ENCODE measurements at regions not wholly inside any gene's neighbourhood (a gene's known extent, or its start where the extent isn't known, plus 50 kb on each side); places are given as distances from the start of the nearest gene placed in this dataset.

GRCh38 chr11:28951191-28951590 is 843.0 kb downstream of the METTL15 start:
- Mint-ChIP-seq H3K4me1 (ENCODE audit: unreplicated experiment) (no peaks in the 10 kb centered on the region), H3K4me3 (ENCODE audit: unreplicated experiment) (no peak overlapping the region), H3K9me3 (ENCODE audit: unreplicated experiment) (no peaks in the 10 kb centered on the region), H3K36me3 (ENCODE audit: low read depth, unreplicated experiment) (no peaks in the 10 kb centered on the region), H3K27ac (ENCODE audit: unreplicated experiment) (no peak overlapping the region), H3K27me3 (ENCODE audit: unreplicated experiment) (no peaks in the 10 kb centered on the region)
- no peak for TF ChIP-seq CTCF (IDR thresholded peaks at IDR 0.05; ENCODE audit: unreplicated experiment)
- no peak for DNase-seq (ENCODE audit: low spot score)

GRCh38 chr11:28939381-28939780 is 831.2 kb downstream of the METTL15 start:
- no peaks in the 10 kb centered on the region for H3K4me1 Mint-ChIP-seq (ENCODE audit: unreplicated experiment)
- DNase-seq (ENCODE audit: low spot score), result no peak
- TF ChIP-seq CTCF (IDR thresholded peaks at IDR 0.05; ENCODE audit: unreplicated experiment), result no peak
- H3K4me3 Mint-ChIP-seq (ENCODE audit: unreplicated experiment), result no peak overlapping the region
- no peaks in the 10 kb centered on the region for H3K36me3 Mint-ChIP-seq (ENCODE audit: low read depth, unreplicated experiment)
- no peaks in the 10 kb centered on the region for H3K27me3 Mint-ChIP-seq (ENCODE audit: unreplicated experiment)
- H3K27ac Mint-ChIP-seq (ENCODE audit: unreplicated experiment), result no peak overlapping the region
- H3K9me3 Mint-ChIP-seq (ENCODE audit: unreplicated experiment), result no peaks in the 10 kb centered on the region

GRCh38 chr11:28938091-28938490 is 829.9 kb downstream of the METTL15 start:
- Mint-ChIP-seq H3K36me3 (ENCODE audit: low read depth, unreplicated experiment) (no peaks in the 10 kb centered on the region), H3K4me1 (ENCODE audit: unreplicated experiment) (no peaks in the 10 kb centered on the region), H3K9me3 (ENCODE audit: unreplicated experiment) (no peaks in the 10 kb centered on the region), H3K27me3 (ENCODE audit: unreplicated experiment) (no peaks in the 10 kb centered on the region), H3K4me3 (ENCODE audit: unreplicated experiment) (no peak overlapping the region), H3K27ac (ENCODE audit: unreplicated experiment) (no peak overlapping the region)
- TF ChIP-seq CTCF (IDR thresholded peaks at IDR 0.05; ENCODE audit: unreplicated experiment), result no peak
- DNase-seq (ENCODE audit: low spot score), result no peak

GRCh38 chr11:28932940-28933339 is 824.8 kb downstream of the METTL15 start:
- H3K36me3 Mint-ChIP-seq (ENCODE audit: low read depth, unreplicated experiment), result no peaks in the 10 kb centered on the region
- H3K9me3 Mint-ChIP-seq (ENCODE audit: unreplicated experiment), result no peaks in the 10 kb centered on the region
- DNase-seq (ENCODE audit: low spot score), result no peak
- H3K4me3 Mint-ChIP-seq (ENCODE audit: unreplicated experiment), result no peak overlapping the region
- H3K27ac Mint-ChIP-seq (ENCODE audit: unreplicated experiment), result no peak overlapping the region
- H3K4me1 Mint-ChIP-seq (ENCODE audit: unreplicated experiment), result no peaks in the 10 kb centered on the region
- H3K27me3 Mint-ChIP-seq (ENCODE audit: unreplicated experiment), result no peaks in the 10 kb centered on the region
- no peak for TF ChIP-seq CTCF (IDR thresholded peaks at IDR 0.05; ENCODE audit: unreplicated experiment)

- Mint-ChIP-seq H3K36me3 (ENCODE audit: low read depth, unreplicated experiment) (no peaks in the 10 kb centered on the region), H3K4me3 (ENCODE audit: unreplicated experiment) (no peak overlapping the region), H3K27me3 (ENCODE audit: unreplicated experiment) (no peaks in the 10 kb centered on the region), H3K9me3 (ENCODE audit: unreplicated experiment) (no peaks in the 10 kb centered on the region), H3K4me1 (ENCODE audit: unreplicated experiment) (no peaks in the 10 kb centered on the region), H3K27ac (ENCODE audit: unreplicated experiment) (no peak overlapping the region)
- no peak for DNase-seq (ENCODE audit: low spot score)
- no peak for TF ChIP-seq CTCF (IDR thresholded peaks at IDR 0.05; ENCODE audit: unreplicated experiment)
These were observed 815.8 kb downstream of the METTL15 start for GRCh38 chr11:28924004-28924403.

All from endothelial cell (in vitro differentiated cells).